GM19324 (cell line): ENCODE measurements at regions not wholly inside any gene's neighbourhood (a gene's known extent, or its start where the extent isn't known, plus 50 kb on each side); places are given as distances from the start of the nearest gene placed in this dataset.

Experiments
- ATAC-seq: cut with Tn5 transposase; IDR thresholded peaks from one replicate; pipeline ENCODE4 v1.9.1; 2021; ENCODE audit warnings: mild to moderate bottlenecking, moderate library complexity; ENCODE audit not compliant: unreplicated experiment, low FRiP score

DNA sequence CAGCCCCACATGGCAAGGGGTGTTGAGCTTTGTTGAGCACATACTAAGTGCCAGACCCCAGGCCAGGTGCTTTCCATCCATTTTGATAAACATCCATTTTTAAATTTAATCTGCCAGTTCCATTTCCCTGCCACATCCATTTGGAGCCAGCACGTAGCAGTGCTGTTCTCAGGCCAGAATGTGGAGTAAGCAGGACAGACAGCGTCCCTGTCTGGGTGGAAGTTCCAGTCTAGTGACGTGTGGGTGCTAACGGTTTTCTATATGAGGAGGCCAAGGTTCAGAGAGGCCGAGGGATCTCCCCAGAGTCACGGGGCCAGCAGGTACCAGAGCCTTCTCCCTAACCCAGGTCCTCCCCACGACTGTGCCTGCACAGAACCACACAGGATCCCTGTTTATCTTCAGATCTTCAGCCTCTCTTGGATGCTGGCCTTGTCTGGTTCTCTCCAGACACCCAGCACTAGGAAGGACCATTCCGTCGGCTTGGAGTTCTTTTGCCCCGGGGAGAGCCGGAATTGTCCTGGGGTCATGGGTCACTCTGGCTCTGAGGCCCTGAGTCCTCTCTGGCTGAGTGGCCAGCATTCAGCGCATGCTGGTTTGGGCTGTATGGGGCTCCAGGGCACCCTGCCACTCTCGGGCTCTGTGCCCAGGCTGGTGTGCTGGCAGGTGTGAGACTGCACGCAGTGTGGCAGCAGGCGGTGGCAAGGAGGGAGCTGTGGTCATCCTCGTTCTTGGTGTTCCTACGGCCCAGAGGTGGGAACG, 63.6 kb upstream of the PPARA start:
- no peak for ATAC-seq

DNA sequence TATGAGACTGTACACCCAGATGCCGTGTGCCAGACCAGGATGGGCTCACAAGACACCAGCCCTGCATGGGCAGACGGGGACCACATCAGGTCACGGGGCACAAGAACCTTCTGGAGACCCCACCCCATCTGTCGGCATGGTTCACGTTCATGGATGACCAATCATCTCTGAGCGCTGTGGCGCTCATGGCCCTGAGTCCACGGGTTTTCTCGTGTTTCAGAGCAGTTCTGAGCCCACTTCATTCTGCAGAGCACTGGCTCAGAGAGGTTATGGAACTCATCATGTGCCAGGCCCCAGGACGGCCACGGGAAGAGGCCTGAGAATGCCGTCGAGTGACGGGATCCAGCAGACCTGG, 63.0 kb upstream of the PPARA start:
- ATAC-seq = no peak

DNA sequence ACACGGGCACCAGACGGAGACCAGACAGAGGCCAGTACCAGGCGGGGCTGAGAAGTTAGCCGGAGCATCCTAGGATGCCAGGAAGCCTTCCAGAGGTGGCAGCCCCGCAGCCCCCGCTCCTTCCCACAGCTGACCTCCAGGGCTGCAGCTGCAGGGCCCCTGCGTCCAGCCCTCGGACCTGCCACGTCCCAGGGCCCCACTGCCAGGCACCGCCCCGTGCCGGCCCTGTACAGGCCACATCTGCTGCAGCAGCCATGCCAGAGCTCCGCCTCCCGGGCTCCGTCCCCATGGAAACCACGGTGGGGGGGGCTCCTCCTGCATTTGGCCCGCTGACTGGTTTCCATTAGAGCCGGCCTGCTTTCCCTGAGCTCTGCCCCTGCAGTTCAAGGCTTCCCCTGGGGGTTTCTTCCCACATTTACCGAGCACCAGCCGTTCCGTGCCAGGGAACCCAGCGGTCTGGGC, 62.5 kb upstream of the PPARA start:
- no peak for ATAC-seq

DNA sequence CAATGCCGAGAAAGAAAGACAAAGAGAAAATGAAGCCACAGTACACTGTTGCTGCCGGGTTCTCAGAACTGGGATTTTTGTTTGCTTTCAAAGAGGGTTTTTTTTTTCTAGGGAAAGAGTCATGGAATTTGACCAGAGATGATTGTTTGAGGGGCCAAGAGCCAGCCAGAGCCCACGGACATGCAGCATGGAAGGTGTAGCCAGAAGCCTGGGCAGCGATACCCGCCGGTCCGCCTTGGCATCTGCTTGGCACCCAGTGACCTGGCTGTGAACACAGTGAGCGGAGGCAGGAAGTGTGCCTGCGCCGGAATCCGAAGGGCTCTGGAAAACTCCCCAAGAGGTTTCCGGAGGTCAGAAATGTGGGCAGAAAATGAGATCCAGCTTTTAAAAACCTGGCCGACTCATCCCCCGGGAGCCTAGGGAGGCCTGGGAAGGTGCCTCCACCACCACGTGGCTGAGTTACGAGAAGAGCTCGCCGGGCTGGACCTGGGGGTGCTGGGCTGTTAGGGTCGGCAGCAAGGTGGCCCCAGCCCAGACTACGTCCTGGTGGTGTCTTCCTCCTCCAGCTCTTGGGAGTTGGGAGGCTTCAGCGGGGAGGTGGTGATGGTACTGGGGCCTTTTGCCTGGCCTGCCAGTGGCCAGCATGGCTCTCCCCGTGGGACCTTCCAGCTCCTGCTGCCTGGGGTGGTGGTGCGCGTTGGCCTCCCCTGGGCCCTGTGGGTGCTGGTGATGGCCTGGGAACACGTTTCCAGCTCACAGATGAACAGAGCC, 61.6 kb upstream of the PPARA start:
- ATAC-seq = no peak

DNA sequence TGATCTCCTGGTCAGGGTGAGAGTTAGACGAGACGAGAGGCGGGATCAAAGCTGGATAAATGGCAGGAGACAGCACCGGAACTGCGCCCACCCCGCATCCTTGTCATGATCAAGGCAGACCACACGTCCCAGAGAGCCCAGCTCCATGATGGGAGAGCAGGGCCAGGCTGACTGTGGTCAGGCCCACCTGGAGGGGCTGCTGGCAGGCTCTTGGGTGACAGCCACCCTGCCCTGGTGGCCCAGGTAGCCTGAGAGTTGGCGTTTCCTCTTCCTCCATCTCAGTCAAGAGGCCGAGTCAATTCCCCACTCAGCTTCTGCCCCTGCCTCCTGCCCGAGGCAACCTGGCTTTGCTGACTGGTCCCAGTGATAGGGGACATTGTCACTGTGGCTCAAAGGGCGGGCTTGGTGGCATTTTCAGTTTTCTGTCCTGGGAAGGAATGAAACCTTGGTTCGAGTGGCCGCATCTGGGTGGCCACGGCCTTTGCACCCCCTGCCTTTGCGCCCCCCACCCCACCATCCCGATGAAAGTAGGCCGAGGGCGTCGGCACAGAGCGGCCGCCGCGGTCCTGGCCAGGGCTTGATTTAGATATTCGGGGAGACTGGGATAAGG, 60.8 kb upstream of the PPARA start:
- no peak for ATAC-seq

DNA sequence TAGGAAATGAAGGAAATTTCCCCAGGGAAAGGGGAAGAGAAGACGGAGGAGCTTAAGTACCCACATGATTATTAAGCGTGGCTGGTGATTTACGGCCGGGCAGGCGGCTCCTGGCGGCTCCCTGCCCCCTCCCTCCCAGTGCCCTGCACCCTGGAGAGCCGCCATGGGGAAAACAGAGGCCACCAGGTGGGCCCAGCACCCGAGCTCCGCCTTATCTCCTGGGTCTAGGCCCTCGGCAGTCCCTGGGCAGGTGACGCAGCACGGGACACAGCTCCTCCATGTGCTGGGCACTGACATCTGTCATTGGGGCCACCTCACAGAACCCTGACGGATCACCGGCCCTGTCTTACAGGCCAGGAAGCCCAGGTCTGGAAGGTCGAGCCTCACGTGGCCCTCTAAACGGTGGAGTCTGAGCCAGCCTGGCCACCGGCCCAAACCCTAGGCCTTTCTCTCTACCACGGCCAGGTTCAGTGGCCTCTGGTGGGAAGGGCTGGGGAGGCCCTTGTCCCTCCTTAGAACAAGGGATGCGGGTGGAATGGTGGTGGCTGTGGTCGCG, 60.2 kb upstream of the PPARA start:
- no peak for ATAC-seq

DNA sequence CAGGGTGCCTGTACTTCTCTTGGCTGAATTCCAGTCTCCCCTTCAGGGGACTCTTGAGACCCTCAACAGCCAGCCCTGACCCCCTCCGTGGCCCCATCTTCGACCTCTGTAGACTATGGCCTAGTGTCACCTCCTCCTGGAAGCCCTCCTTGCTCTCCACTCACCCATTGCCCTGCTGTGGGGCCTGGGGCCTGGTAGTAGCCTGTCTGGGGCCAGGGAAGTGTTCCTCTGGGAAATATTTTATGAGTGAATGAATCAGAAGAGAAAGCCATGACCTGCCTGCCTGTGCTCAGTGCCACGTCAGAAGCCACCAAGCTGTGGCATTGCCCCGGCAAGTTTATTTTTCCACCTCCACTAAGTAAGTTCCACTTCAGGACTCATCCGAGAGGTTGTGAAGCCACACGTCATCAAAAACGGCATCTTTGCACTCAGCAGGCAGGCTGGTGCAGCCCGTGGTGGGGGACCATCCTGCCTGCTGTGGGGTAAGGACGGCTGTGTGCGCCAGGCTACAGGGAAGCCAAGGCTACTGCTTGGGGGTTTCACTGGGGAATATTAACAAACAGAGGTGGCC, 59.6 kb upstream of the PPARA start:
- ATAC-seq = no peak

DNA sequence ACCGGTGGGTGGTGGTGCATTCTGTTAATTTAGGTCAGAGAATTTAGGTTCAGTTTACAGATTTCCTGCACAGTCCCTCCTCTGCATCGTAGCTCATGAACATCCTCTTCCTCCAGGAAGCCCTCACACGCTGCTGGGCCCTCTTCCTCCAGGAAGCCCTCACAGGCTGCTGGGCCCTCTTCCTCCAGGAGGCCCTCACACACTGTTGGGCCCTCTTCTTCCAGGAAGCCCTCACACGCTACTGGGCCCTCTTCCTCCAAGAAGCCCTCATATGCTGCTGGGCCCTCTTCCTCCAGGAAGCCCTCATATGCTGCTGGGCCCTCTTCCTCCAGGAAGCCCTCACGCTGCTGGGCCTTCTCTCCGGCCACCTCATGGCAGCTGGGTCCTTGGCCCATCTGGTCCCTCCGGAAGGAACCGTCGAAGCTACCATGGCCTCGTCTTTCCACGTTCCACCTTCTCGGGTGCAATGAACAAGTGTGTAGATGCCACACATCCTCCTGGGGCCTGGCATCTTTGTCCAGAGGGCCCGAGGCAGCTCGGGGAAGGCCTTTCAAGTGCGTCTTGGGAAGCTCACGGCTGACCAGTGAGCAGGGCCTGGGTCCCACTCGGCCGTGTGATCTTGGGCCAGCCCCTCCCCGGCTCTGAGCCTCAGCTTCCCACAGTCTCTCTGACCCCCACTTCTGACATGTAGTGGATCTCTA, 58.9 kb upstream of the PPARA start:
- no peak for ATAC-seq

DNA sequence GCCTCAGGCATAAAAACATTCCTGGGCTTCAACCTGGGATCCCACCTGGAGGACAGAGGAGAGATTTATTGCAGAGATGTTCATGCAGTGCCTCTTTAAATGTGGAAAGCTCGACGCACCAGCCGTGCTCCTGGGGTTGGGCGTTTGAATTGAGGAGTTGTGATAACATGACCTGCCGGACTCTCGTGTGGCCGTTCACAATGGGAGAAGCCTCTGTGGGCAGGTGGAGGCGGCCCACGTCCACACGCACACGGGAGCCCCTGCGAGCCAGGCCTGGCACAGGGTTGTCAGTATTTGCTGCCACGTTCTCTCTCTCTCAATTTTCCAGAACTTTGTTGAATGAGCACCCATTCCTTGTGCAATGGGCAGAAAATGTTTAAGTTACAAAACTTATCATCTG, 58.3 kb upstream of the PPARA start:
- no peak for ATAC-seq

DNA sequence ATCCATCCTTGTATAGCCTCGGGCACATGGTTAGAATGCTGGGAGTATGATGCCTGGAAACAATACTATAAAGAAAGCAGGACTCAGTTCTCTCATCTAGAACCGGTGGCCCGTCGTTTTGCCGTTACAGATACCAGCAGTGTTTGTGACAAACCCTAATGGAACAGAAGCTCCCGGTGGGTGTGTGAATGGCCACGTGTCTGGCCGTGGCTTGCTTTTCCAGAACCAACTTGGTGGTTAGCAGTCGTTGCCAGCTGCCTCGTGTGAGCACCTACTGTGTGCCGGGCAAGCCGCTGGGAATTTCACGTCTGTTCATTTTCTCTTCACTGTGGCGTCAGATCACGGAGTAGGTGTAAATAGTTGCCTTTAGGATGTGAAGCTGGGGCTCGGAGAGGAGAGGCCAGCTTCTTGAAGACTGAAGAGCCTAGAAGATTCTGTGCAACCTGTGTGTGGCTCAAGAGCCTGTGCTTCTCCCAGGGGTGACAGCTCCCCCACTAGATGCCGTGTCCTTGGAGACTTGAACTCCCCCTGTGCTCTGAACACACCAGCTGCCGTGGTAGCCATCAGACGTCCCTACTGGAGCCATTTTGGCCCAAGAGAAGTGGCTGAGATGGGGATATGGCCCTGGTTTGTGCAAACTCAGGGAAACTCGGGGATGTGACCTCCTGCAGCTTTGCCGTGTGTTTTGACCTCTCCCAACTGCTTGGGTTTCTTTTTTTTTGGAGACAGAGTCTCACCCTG, 57.5 kb upstream of the PPARA start:
- no peak for ATAC-seq

DNA sequence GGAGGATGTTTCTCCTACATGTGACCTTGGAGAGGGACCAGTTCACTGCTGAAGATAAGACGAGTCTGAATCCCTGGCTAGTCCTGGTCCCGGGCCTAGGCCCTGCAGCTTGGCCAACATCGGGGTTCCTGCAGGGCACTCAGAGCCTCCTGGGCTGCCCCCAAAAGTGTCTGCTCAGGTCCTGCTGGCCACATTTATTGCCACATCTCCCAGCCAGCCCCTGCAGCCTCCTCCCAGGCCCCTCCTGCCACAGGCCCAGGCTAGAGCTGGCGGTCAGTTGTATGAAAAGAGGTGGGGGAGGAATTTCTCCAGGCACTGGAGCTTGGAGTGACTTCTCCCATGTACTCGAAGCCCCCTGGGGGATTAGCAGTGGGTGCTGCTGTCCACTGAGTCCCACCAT, 56.5 kb upstream of the PPARA start:
- no peak for ATAC-seq

DNA sequence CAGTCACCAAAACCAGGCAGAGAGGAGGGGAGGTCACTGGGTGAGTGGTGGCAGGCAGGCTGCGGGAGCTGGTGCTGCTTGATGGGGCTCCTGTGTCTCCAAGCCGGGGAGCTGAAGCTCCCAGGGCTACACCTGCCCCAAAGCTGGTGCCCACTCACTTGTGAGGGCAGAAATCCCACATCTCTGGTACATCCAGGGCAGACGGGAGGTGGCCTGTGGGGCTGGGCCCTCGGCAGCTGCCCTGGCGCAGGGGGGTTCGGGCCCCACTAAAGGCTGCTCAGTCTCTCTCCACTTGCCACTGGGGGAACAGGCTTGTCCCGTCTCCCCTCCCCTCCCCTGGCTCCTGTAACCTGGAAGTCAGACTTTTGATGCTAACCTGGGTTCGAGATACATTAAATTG, 55.6 kb upstream of the PPARA start:
- no peak for ATAC-seq

DNA sequence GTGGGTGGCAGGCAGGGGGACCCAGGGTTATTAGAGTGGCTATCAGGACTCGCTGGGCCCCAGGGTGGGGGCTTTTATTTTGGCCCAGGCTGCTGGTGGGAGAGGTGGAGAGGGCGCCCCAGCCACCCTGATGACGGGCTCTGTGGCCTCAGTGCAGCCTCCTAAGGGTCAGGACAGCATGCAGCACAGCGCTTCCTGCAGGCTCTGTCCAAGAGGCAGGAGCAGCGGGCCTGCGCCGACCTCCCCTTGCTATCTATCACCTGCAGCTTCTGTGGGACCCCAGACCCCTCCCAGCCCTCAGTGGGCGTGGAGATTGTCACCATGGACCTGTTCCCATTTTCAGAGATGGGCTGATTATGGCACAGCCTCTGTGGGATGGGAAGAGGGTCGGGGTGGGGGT, 54.3 kb upstream of the PPARA start:
- no peak for ATAC-seq

DNA sequence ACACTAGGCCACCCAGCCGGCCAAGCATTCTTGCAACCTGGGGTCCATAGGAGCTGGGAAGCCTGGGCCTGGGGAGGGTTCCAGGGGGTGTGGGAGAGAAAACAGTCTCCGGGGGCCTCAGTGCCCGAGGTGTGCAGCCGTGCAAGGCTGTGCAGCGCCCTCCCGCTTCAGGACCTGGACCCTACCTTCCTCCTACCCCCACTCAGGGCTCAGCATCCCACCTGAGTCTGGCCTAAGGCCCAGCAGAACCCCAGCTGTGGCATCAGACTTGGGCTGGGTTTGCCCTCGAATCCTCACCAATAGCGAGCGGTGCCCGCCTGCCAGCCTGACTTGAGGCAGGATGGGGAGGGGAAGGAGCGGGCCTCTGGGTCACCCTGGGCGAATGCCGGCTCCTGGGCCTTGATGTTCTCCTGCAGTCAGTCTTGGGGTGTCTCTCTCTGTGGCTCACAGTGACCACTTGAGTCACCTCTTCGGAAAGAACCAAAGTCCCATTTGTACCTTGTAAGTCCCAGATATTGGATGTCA, 53.6 kb upstream of the PPARA start:
- no peak for ATAC-seq

DNA sequence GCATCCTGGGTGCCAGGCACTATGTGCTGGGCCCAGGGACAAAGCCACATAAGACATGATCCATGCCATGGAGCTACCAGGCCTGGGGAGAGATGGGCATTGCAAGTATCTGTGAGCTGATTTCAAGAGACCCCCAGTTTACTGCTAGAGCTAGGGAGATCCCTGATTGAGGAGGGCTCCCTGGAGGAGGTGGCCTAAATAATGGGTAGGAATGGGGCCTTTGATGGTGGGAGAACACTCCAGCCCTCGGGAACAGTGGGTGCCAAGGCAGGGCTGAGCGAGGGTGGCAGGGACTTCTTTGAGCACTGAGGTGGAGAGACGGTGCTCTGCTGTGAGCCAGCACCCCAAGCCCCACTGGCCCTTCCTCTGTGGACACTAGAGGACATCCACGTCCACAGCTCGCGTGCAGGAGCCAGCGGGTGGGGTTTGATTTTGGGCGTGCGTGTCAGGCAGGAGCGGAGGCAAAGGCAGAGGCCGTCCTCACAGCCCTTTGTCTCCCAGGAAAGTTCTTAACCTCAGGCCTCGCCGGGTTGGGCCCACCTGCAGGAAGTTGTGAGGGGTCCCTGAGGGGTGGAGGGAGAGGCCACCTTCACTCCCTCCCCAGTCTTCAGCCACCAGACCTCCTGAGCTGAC, 52.9 kb upstream of the PPARA start:
- no peak for ATAC-seq

DNA sequence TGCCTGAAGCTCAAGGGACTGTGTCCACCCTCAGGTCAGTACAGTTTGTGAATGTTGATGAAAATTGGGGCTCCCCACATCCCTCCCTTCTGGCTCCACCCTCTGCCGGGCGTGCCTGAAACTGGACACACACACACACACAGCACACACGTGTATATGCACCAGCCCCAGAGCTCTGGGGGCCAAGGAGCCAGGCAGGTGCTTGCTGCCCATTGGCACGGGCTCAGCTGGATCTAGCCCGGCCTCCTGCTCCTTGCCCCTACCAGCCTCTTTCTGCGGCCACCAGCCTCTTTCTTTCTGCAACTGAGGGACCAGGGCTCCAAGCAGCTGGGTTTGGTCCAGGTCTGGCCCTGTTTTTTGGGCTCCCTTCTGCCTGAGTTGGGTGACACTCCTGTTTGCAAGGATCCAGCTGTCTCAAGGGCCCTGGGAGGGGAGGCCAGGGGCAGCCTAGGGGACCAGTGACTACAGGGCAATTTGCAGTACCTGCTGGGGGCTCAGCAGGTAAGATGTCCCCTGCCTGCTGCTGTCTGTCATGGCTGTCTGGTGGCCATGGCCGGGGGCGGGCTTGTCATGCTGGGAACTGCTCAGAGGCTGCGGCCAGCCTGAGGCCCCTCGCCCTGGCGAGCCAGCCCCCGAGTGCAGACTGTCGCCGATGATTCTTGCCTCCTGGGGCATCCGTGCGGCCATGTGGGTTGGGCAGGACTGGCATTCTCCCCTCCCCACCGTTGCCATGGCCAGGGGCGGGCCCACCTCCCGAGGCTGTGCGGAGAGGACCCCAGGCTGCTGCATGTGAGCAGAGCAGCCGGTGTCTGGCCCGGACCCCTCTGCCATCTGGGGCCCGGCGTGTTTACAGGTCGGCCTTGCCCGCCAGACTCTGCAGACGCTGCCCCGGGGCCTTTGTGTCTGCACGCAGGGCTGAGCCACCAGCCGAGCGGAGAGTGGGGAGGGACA, 51.5 kb upstream of the PPARA start:
- ATAC-seq = no peak

DNA sequence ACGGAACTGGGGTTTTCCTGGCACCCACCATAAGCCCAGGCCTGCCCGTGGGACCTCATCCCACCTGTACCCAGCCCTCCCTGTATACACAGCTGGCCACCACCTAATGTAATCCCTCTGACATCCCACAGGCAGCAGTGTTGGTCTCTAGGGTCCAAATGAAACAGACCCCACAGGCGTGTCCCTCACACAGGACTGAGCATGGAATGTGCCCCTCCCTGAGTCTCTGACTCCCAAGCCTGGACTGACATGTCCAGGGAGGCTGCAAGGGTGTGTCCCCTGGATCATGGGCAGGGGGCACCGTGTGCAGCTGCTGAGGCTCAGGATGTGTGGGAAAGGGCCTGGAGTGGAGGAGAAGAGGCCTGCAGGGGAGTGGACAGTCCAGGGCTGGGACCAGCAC, 50.6 kb upstream of the PPARA start:
- no peak for ATAC-seq
